ENCODE measurements at regions not wholly inside any gene's neighbourhood (a gene's known extent, or its start where the extent isn't known, plus 50 kb on each side); places are given as distances from the start of the nearest gene placed in this dataset.
"Not testable (repeated sequence)": the region's sequence is repeated elsewhere in the genome, so short reads cannot be mapped to it uniquely, and the experiment has no call there.

DNA sequence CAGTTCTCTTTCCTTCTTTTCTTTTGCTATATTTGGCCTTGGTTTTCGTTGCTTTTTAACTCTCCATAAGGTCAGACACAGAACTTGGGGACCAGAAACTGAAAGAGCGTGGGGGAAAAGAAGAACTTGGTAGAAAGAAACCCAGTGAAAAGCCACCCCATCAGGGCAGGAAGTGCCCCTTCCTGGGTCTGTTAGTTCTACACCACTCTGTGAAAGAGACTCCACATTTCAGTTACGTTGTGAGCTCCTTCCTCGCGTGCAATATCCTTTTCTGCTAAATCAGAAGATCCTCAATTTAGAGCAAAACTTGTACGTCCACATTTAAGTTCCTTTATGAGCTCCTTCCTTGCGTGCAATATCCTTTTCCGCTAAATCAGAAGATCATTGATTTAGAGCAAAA lies 220.6 kb upstream of the FOXK1 start:
- Mint-ChIP-seq H3K9me3 (peaks cover 4% of the 10 kb centered on the region), H3K27ac (no peak overlapping the region), H3K4me3 (no peak overlapping the region), H3K27me3 (no peaks in the 10 kb centered on the region), H3K4me1 (no peaks in the 10 kb centered on the region), H3K36me3 (ENCODE audit: low read depth) (no peaks in the 10 kb centered on the region)
- DNase-seq (no peak), ATAC-seq (no peak)

DNA sequence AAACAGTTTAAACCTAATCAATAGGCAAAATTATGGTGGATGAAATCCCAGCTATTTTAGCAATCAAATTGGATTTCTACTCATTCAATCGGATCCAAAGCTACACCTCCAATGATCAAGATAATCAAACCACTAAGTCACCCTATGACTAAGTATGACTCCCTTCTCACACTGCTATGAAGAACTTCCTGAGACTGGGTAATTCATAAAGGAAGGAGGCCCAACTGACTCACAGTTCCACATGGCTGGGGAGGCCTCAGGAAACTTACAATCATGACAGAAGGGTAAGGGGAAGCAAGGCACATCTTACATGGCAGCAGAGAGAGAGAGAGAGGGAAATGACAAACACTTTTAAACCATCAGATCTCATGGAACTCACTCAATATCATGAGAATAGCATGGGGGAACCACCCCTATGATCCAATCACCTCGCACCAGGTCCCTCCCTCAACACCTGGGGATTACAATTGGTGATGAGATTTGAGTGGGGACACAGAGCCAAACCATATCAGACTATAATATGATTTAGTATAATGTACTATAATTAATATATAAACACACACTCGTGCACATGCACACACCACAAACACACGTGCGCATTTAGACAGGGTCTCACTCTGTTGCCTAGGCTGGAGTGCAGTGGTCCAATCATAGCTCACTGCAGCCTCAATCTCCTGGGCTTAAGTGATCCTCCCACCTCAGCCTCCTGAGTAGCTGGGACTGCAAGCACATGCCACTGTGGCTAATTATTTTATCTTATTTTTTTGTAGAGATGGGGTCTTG lies 213.6 kb upstream of the FOXK1 start:
- DNase-seq (no peak), ATAC-seq (no peak)
- Mint-ChIP-seq H3K27ac (no peak overlapping the region), H3K36me3 (ENCODE audit: low read depth) (no peaks in the 10 kb centered on the region), H3K4me1 (no peaks in the 10 kb centered on the region), H3K4me3 (no peak overlapping the region), H3K9me3 (peaks cover 8% of the 10 kb centered on the region), H3K27me3 (peaks cover 2% of the 10 kb centered on the region)

GRCh38 chr7:4470246-4470645 lies 211.8 kb upstream of the FOXK1 start:
- Mint-ChIP-seq H3K27me3 (peaks cover 4% of the 10 kb centered on the region), H3K27ac (no peak overlapping the region), H3K36me3 (ENCODE audit: low read depth) (no peaks in the 10 kb centered on the region), H3K9me3 (peaks cover 3% of the 10 kb centered on the region), H3K4me1 (no peaks in the 10 kb centered on the region), H3K4me3 (no peak overlapping the region)
- DNase-seq: no peak
- no peak for ATAC-seq

DNA sequence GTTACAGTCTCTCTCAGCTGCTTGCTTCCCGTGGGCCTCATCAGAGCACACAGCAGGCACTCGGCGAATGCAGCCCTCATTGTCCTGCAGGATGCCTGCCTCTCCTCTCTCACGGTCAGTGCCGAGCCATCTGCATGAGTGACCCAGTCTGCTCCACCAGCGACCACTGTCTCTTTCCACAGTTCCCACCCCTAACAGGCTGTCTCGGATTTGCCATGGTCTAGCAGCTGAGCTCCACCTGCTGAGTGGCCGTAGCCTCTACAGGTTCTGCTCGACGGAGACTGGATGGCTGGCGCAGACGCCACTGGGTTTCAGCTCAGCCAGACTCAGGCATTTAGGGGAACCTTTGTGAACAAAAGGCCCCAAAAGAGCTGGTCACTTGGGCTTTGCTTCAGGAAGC lies 209.4 kb upstream of the FOXK1 start:
- H3K36me3 Mint-ChIP-seq (ENCODE audit: low read depth): no peaks in the 10 kb centered on the region
- no peak overlapping the region for H3K27ac Mint-ChIP-seq
- peaks cover 2% of the 10 kb centered on the region for H3K27me3 Mint-ChIP-seq
- DNase-seq: no peak
- H3K9me3 Mint-ChIP-seq: peaks cover 3% of the 10 kb centered on the region
- ATAC-seq: no peak
- no peaks in the 10 kb centered on the region for H3K4me1 Mint-ChIP-seq
- no peak overlapping the region for H3K4me3 Mint-ChIP-seq

DNA sequence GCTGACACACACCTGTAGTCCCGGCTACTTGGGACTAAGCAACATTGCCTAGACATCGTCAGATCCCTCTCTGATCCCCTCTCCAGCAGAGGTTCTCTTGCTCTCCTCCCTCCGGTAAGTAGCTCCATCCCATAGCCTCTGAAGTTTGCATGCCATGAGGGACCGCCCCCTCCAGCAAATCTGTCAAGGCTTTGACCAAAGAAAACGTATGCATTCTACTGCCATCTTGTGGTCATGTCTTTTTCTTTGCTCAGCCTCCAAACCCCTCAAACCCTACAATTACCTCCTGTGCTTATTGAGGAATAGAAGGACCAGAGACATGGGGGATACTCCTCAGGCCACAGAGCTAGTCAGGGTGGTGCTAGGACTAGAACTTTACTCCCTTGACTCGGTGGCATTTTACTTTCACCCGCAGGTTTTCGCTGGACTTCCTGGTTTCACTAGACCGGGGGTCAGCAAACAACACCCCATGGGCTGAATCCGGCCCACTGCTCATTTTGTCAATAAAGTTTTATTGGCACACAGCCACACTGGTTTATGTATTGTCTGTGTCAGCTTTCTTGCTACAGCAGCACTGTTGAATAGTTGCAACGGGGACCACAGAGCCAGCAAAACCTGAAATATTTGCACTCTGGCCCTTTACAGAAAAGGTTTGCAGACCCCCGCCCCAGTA lies 202.6 kb upstream of the FOXK1 start:
- Mint-ChIP-seq H3K27ac (no peak overlapping the region), H3K4me1 (no peaks in the 10 kb centered on the region), H3K27me3 (peaks cover 6% of the 10 kb centered on the region), H3K36me3 (ENCODE audit: low read depth) (no peaks in the 10 kb centered on the region), H3K9me3 (peaks cover 19% of the 10 kb centered on the region), H3K4me3 (no peak overlapping the region)
- ATAC-seq (peak; percentile 20), DNase-seq (peak; percentile 3)

DNA sequence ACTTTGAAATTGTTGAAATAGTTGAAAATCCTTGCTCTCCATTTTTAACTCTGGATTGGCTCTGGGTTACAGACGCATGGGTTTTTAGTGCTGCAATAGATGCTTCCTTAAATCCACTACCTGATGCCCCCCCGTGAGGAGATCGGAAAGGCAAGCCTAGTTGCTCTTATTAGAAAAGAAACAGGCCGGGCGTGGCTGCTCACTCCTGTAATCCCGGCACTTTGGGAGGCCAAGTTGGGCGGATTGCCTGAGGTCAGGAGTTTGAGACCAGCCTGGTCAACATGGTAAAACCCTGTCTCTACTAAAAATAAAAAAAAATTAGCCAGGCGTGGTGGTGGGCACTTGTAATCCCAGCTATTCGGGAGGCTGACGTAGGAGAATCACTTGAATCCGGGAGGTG lies 202.0 kb upstream of the FOXK1 start:
- not testable (repeated sequence) for ATAC-seq; DNase-seq; H3K4me3 Mint-ChIP-seq; H3K27me3 Mint-ChIP-seq; H3K36me3 Mint-ChIP-seq (ENCODE audit: low read depth); H3K27ac Mint-ChIP-seq; H3K4me1 Mint-ChIP-seq
- H3K9me3 Mint-ChIP-seq: peaks cover 19% of the 10 kb centered on the region

- peaks cover 12% of the 10 kb centered on the region for H3K27me3 Mint-ChIP-seq
- no peak overlapping the region for H3K4me3 Mint-ChIP-seq
- DNase-seq (no peak), ATAC-seq (no peak)
- no peak overlapping the region for H3K27ac Mint-ChIP-seq
- no peaks in the 10 kb centered on the region for H3K4me1 Mint-ChIP-seq
- H3K9me3 Mint-ChIP-seq: peaks cover 19% of the 10 kb centered on the region
- no peaks in the 10 kb centered on the region for H3K36me3 Mint-ChIP-seq (ENCODE audit: low read depth)
Measured at GRCh38 chr7:4483851-4484250, 198.2 kb upstream of the FOXK1 start.

- H3K9me3 Mint-ChIP-seq: peaks cover 19% of the 10 kb centered on the region
- ATAC-seq (no peak), DNase-seq (no peak)
- H3K27me3 Mint-ChIP-seq: peaks cover 13% of the 10 kb centered on the region
- no peaks in the 10 kb centered on the region for H3K36me3 Mint-ChIP-seq (ENCODE audit: low read depth)
- H3K4me3 Mint-ChIP-seq: no peak overlapping the region
- no peaks in the 10 kb centered on the region for H3K4me1 Mint-ChIP-seq
- no peak overlapping the region for H3K27ac Mint-ChIP-seq
Measured at GRCh38 chr7:4484545-4484944, 197.6 kb upstream of the FOXK1 start.

- Mint-ChIP-seq H3K36me3 (ENCODE audit: low read depth) (no peaks in the 10 kb centered on the region), H3K27ac (no peak overlapping the region), H3K9me3 (peaks cover 8% of the 10 kb centered on the region), H3K4me1 (no peaks in the 10 kb centered on the region), H3K27me3 (peaks cover 13% of the 10 kb centered on the region), H3K4me3 (no peak overlapping the region)
- DNase-seq (no peak), ATAC-seq (no peak)
Measured at GRCh38 chr7:4486907-4487306, 195.2 kb upstream of the FOXK1 start.

GRCh38 chr7:4496911-4497310 lies 185.2 kb upstream of the FOXK1 start:
- DNase-seq: not testable (repeated sequence)

GRCh38 chr7:4500812-4501211 lies 181.3 kb upstream of the FOXK1 start:
- H3K4me1 Mint-ChIP-seq: no peaks in the 10 kb centered on the region
- no peak overlapping the region for H3K4me3 Mint-ChIP-seq
- peaks cover 2% of the 10 kb centered on the region for H3K36me3 Mint-ChIP-seq (ENCODE audit: low read depth)
- H3K27ac Mint-ChIP-seq: no peak overlapping the region
- ATAC-seq (no peak), DNase-seq (no peak)
- peaks cover 8% of the 10 kb centered on the region for H3K9me3 Mint-ChIP-seq
- H3K27me3 Mint-ChIP-seq: no peaks in the 10 kb centered on the region

More at GRCh38 chr7:4496911-4497310, 185.2 kb upstream of the FOXK1 start:
- H3K27ac Mint-ChIP-seq; ATAC-seq; H3K36me3 Mint-ChIP-seq (ENCODE audit: low read depth); H3K4me3 Mint-ChIP-seq; H3K4me1 Mint-ChIP-seq; H3K27me3 Mint-ChIP-seq: not testable (repeated sequence)
- peaks cover 11% of the 10 kb centered on the region for H3K9me3 Mint-ChIP-seq

DNA sequence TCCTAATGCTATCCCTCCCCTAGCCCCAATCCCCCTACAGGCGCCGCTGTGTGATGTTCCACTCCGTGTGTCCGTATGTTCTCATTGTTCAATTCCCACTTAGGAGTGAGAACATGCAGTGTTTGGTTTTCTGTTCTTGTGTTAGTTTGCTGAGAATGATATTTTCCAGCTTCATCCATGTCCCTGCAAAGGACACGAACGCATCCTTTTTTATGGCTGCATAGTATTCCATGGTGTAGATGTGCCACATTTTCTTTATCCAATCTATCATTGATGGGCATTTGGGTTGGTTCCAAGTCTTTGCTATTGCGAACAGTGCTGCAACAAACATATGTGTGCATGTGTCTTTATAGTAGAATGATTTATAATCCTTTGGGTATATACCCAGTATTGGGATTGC lies 174.2 kb upstream of the FOXK1 start:
- H3K27me3 Mint-ChIP-seq; H3K4me1 Mint-ChIP-seq; H3K4me3 Mint-ChIP-seq; H3K27ac Mint-ChIP-seq; ATAC-seq; H3K36me3 Mint-ChIP-seq (ENCODE audit: low read depth); DNase-seq: not testable (repeated sequence)
- peaks cover 12% of the 10 kb centered on the region for H3K9me3 Mint-ChIP-seq

GRCh38 chr7:4513450-4513849 lies 168.6 kb upstream of the FOXK1 start:
- ATAC-seq (no peak), DNase-seq (no peak)
- no peaks in the 10 kb centered on the region for H3K4me1 Mint-ChIP-seq
- H3K36me3 Mint-ChIP-seq (ENCODE audit: low read depth): no peaks in the 10 kb centered on the region
- H3K27ac Mint-ChIP-seq: no peak overlapping the region
- H3K9me3 Mint-ChIP-seq: peaks cover 9% of the 10 kb centered on the region
- peaks cover 8% of the 10 kb centered on the region for H3K27me3 Mint-ChIP-seq
- H3K4me3 Mint-ChIP-seq: no peak overlapping the region

DNA sequence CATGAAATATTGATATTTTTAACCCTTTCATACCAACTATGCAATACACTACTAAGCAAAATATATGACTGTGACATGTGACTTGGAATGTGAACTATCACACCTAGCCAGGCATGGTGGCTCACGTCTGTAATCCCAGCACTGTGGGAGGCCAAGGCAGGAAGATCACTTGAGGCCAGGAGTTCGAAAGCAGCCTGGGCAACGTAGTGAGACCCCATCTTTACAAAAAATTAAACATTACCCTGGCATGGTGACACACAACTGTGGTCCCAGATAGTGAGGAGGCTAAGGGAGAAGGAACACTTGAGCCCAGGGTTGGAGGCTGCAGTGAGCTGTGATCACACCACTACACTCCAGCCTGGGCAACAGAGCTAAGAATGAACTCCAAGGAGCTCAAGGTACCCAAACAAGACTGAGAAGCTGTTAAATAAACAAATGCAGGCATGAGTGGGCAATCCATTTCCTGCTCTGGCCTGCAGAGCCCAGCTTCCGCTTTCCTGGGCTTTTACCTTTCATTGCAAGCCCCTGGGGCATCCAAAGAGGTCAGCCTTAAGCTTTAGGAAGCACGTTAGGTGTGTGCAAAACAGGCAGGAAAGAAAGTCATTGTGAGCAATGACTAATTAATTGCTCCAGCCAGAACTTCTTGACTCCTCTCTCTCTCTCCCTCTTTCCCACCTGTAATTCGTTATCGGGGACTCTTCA lies 162.1 kb upstream of the FOXK1 start:
- no peaks in the 10 kb centered on the region for H3K36me3 Mint-ChIP-seq (ENCODE audit: low read depth)
- no peaks in the 10 kb centered on the region for H3K9me3 Mint-ChIP-seq

GRCh38 chr7:4523219-4523618 lies 158.9 kb upstream of the FOXK1 start:
- Mint-ChIP-seq H3K4me1 (no peaks in the 10 kb centered on the region), H3K27me3 (peaks cover 12% of the 10 kb centered on the region), H3K36me3 (ENCODE audit: low read depth) (no peaks in the 10 kb centered on the region)

More for the DNA sequence above, 162.1 kb upstream of the FOXK1 start:
- no peak for ATAC-seq
- no peak overlapping the region for H3K4me3 Mint-ChIP-seq
- H3K4me1 Mint-ChIP-seq: no peaks in the 10 kb centered on the region
- H3K27ac Mint-ChIP-seq: no peak overlapping the region
- peaks cover 12% of the 10 kb centered on the region for H3K27me3 Mint-ChIP-seq
- no peak for DNase-seq

More at GRCh38 chr7:4523219-4523618, 158.9 kb upstream of the FOXK1 start:
- DNase-seq (no peak), ATAC-seq (no peak)
- Mint-ChIP-seq H3K9me3 (no peaks in the 10 kb centered on the region), H3K4me3 (no peak overlapping the region), H3K27ac (no peak overlapping the region)

All from activated naive CD8-positive, alpha-beta T cell treated with anti-CD3 and anti-CD28 coated beads, Interleukin-2, amount 50 U/mL, for 24 hours (primary cell).